ENCODE measurements at regions not wholly inside any gene's neighbourhood (a gene's known extent, or its start where the extent isn't known, plus 50 kb on each side); places are given as distances from the start of the nearest gene placed in this dataset.
A peak's percentile ranks its signal among the peaks of the same experiment; 100 is the strongest.

- peak; percentile 94 for TF ChIP-seq CTCF (conservative IDR thresholded peaks at IDR 0.05)
- no CpG with 5 or more reads among the region's 9 CpGs for WGBS (ENCODE audit: extremely low coverage, insufficient read length, low lambda C conversion rate)
Measured at GRCh38 chr9:18255158-18255629, 218.8 kb upstream of the ADAMTSL1 start.

More at GRCh38 chr9:18255158-18255629, 218.8 kb upstream of the ADAMTSL1 start:
- Histone ChIP-seq H4K8ac (replicated peaks; ENCODE audit: insufficient read length, low read depth, low read length) (no peak overlapping the region), H3K27ac (ENCODE audit: insufficient read length, low read depth, low read length) (no peak overlapping the region), H3K9ac (ENCODE audit: extremely low read depth, insufficient read length, low read length) (no peak overlapping the region), H3K27me3 (ENCODE audit: insufficient read depth, low read length) (no peaks in the 10 kb centered on the region), H2BK5ac (ENCODE audit: insufficient read length, low read length) (no peak overlapping the region), H4K91ac (ENCODE audit: insufficient read length, low read depth, low read length) (no peak overlapping the region), H2BK120ac (ENCODE audit: low read depth, low read length, poor library complexity, severe bottlenecking) (no peak overlapping the region), H3K79me1 (ENCODE audit: insufficient read depth, low read depth, low read length, poor library complexity, severe bottlenecking) (no peaks in the 10 kb centered on the region), H3K14ac (ENCODE audit: insufficient read depth, low read length) (no peak overlapping the region), H3K18ac (ENCODE audit: insufficient read length, low read depth, low read length) (no peak overlapping the region), H2BK15ac (ENCODE audit: low read depth, low read length) (no peak overlapping the region), H3K56ac (ENCODE audit: insufficient read length, low read depth, low read length) (no peak overlapping the region), H3K4me2 (ENCODE audit: insufficient read depth, insufficient read length, low read length) (no peak overlapping the region), H2AFZ (ENCODE audit: low read length) (no peak overlapping the region), H2BK12ac (ENCODE audit: insufficient read length, low read depth, low read length) (no peak overlapping the region), H3K9me3 (ENCODE audit: control insufficient read depth, low read depth, low read length) (no peaks in the 10 kb centered on the region), H2BK20ac (ENCODE audit: low read depth, low read length, poor library complexity, severe bottlenecking) (no peak overlapping the region), H4K20me1 (ENCODE audit: control insufficient read depth, insufficient read depth, insufficient read length) (no peaks in the 10 kb centered on the region), H3K23ac (ENCODE audit: insufficient read length, low read depth, low read length) (no peak overlapping the region), H2AK5ac (ENCODE audit: insufficient read length, low read length) (no peak overlapping the region), H4K5ac (ENCODE audit: insufficient read length, low read depth, low read length) (no peak overlapping the region), H3T11ph (ENCODE audit: low read length) (no peak overlapping the region), H3K4me1 (ENCODE audit: insufficient read depth, low read length) (no peaks in the 10 kb centered on the region), H3K4ac (ENCODE audit: low read depth, low read length) (no peak overlapping the region), H3K79me2 (ENCODE audit: insufficient read depth, low read length) (no peaks in the 10 kb centered on the region), H3K23me2 (ENCODE audit: insufficient read length, low read depth, low read length, poor library complexity, severe bottlenecking) (no peaks in the 10 kb centered on the region)
- Mint-ChIP-seq H3K4me3 (no peak overlapping the region), H3K4me1 (0 out of 4 replicates have a peak, but pooled peaks cover 0 to 3% of the 10 kb centered on the region in 2 experiments), H3K36me3 (ENCODE audit: insufficient read depth in 1 of 3, low read depth in 3 of 3) (no peaks in the 10 kb centered on the region), H3K9me3 (no peaks in the 10 kb centered on the region), H3K27me3 (ENCODE audit: low read depth) (no peaks in the 10 kb centered on the region; the same call in 1 of the 2 replicates), H3K27ac (no peak overlapping the region)
- DNase-seq, result peak; percentile 72
